Upper lobe of left lung (tissue), 4 donors: ENCODE measurements at regions not wholly inside any gene's neighbourhood (a gene's known extent, or its start where the extent isn't known, plus 50 kb on each side); places are given as distances from the start of the nearest gene placed in this dataset.

Experiments
- CTCF ChIP-seq, 6 experiments: fragments of 450-650 bp in 4 of 6; fragments of 200-600 bp in 2 of 6; sonication (generic) in 2 of 6; IDR thresholded peaks; one replicate each; pipeline ENCODE4 v1.5.1; 2016 to 2019; ENCODE audit warnings: antibody characterized with exemption in 6 of 6
- POLR2A ChIP-seq, 4 donors: fragments of 450-650 bp; IDR thresholded peaks; one replicate each; pipeline ENCODE4 v1.5.1; 2016 to 2017; ENCODE audit warnings: antibody characterized with exemption in 4 of 4, mild to moderate bottlenecking in 2 of 4

- no peak for TF ChIP-seq CTCF (IDR thresholded peaks at IDR 0.05)
- TF ChIP-seq POLR2A (IDR thresholded peaks at IDR 0.05), result no peak
Observed at GRCh38 chr7:20521243-20521642, 94.2 kb upstream of the ABCB5 start.
